ENCODE measurements at regions not wholly inside any gene's neighbourhood (a gene's known extent, or its start where the extent isn't known, plus 50 kb on each side); places are given as distances from the start of the nearest gene placed in this dataset.
A peak's percentile ranks its signal among the peaks of the same experiment; 100 is the strongest.

GRCh38 chr3:147191795-147192385, 214.5 kb downstream of the ZIC4 start:
- no peaks in the 10 kb centered on the region for H3K36me3 ChIP-seq (ENCODE audit: insufficient read depth, low read length)
- no peak overlapping the region for H3K27ac ChIP-seq
- peak; percentile 58 for DNase-seq (ENCODE audit: low read depth, low spot score)
- no peak overlapping the region for H3K4me3 ChIP-seq
- H3K9me3 ChIP-seq (ENCODE audit: low read depth, low read length) = no peaks in the 10 kb centered on the region; the same call in 1 of the 2 replicates
- TF ChIP-seq FOXP2 (optimal IDR thresholded peaks at IDR 0.05; ENCODE audit: control extremely low read depth, extremely low read length, insufficient read depth) (no peak), POLR2AphosphoS5 (IDR thresholded peaks at IDR 0.05; ENCODE audit: borderline replicate concordance, low read depth, low read length) (no peak), EZH2 (IDR thresholded peaks at IDR 0.05) (no peak)
- H3K9ac ChIP-seq (ENCODE audit: insufficient read length) = no peak overlapping the region

- DNase-seq (ENCODE audit: low read depth, low spot score) = no peak
- Histone ChIP-seq H3K9ac (ENCODE audit: insufficient read length) (no peak overlapping the region), H3K36me3 (ENCODE audit: insufficient read depth, low read length) (no peaks in the 10 kb centered on the region), H3K9me3 (ENCODE audit: low read depth, low read length) (no peaks in the 10 kb centered on the region; the same call in 1 of the 2 replicates), H3K27ac (no peak overlapping the region), H3K4me3 (no peak overlapping the region)
- TF ChIP-seq POLR2AphosphoS5 (IDR thresholded peaks at IDR 0.05; ENCODE audit: borderline replicate concordance, low read depth, low read length) (no peak), EZH2 (IDR thresholded peaks at IDR 0.05) (no peak)
These were observed 217.3 kb downstream of the ZIC4 start for GRCh38 chr3:147189016-147189415.

GRCh38 chr3:147187687-147188086, 218.7 kb downstream of the ZIC4 start:
- no peak for DNase-seq (ENCODE audit: low read depth, low spot score)

GRCh38 chr3:147185781-147186180, 220.6 kb downstream of the ZIC4 start:
- no peak for DNase-seq (ENCODE audit: low read depth, low spot score)
- Histone ChIP-seq H3K4me3 (no peak overlapping the region), H3K9me3 (ENCODE audit: low read depth, low read length) (no peaks in the 10 kb centered on the region; the same call in 1 of the 2 replicates), H3K9ac (ENCODE audit: insufficient read length) (no peak overlapping the region), H3K36me3 (ENCODE audit: insufficient read depth, low read length) (no peaks in the 10 kb centered on the region), H3K27ac (no peak overlapping the region)
- TF ChIP-seq POLR2AphosphoS5 (IDR thresholded peaks at IDR 0.05; ENCODE audit: borderline replicate concordance, low read depth, low read length) = no peak
- TF ChIP-seq EZH2 (IDR thresholded peaks at IDR 0.05) = no peak
- TF ChIP-seq FOXP2 (optimal IDR thresholded peaks at IDR 0.05; ENCODE audit: control extremely low read depth, extremely low read length, insufficient read depth) = no peak

More at GRCh38 chr3:147187687-147188086, 218.7 kb downstream of the ZIC4 start:
- no peak for TF ChIP-seq FOXP2 (optimal IDR thresholded peaks at IDR 0.05; ENCODE audit: control extremely low read depth, extremely low read length, insufficient read depth)
- no peak for TF ChIP-seq EZH2 (IDR thresholded peaks at IDR 0.05)
- TF ChIP-seq POLR2AphosphoS5 (IDR thresholded peaks at IDR 0.05; ENCODE audit: borderline replicate concordance, low read depth, low read length) = no peak
- Histone ChIP-seq H3K9me3 (ENCODE audit: low read depth, low read length) (no peaks in the 10 kb centered on the region; the same call in 1 of the 2 replicates), H3K27ac (no peak overlapping the region), H3K4me3 (no peak overlapping the region), H3K9ac (ENCODE audit: insufficient read length) (no peak overlapping the region), H3K36me3 (ENCODE audit: insufficient read depth, low read length) (no peaks in the 10 kb centered on the region)

GRCh38 chr3:147184794-147185193, 221.5 kb downstream of the ZIC4 start:
- no peak for DNase-seq (ENCODE audit: low read depth, low spot score)
- Histone ChIP-seq H3K9me3 (ENCODE audit: low read depth, low read length) (no peaks in the 10 kb centered on the region), H3K4me3 (no peak overlapping the region), H3K36me3 (ENCODE audit: insufficient read depth, low read length) (no peaks in the 10 kb centered on the region), H3K9ac (ENCODE audit: insufficient read length) (no peak overlapping the region), H3K27ac (no peak overlapping the region)
- TF ChIP-seq FOXP2 (optimal IDR thresholded peaks at IDR 0.05; ENCODE audit: control extremely low read depth, extremely low read length, insufficient read depth) = no peak
- no peak for TF ChIP-seq POLR2AphosphoS5 (IDR thresholded peaks at IDR 0.05; ENCODE audit: borderline replicate concordance, low read depth, low read length)
- no peak for TF ChIP-seq EZH2 (IDR thresholded peaks at IDR 0.05)

- no peak overlapping the region for H3K9ac ChIP-seq (ENCODE audit: insufficient read length)
- H3K36me3 ChIP-seq (ENCODE audit: insufficient read depth, low read length) = no peaks in the 10 kb centered on the region
These were observed 233.1 kb downstream of the ZIC4 start for GRCh38 chr3:147173257-147173656.

GRCh38 chr3:147162743-147163142, 243.6 kb downstream of the ZIC4 start:
- no peaks in the 10 kb centered on the region for H3K9me3 ChIP-seq (ENCODE audit: low read depth, low read length)
- H3K36me3 ChIP-seq (ENCODE audit: insufficient read depth, low read length) = no peaks in the 10 kb centered on the region
- no peak overlapping the region for H3K27ac ChIP-seq
- H3K9ac ChIP-seq (ENCODE audit: insufficient read length) = no peak overlapping the region
- DNase-seq (ENCODE audit: low read depth, low spot score) = no peak
- H3K4me3 ChIP-seq = no peak overlapping the region
- TF ChIP-seq POLR2AphosphoS5 (IDR thresholded peaks at IDR 0.05; ENCODE audit: borderline replicate concordance, low read depth, low read length) = no peak
- TF ChIP-seq FOXP2 (optimal IDR thresholded peaks at IDR 0.05; ENCODE audit: control extremely low read depth, extremely low read length, insufficient read depth) = no peak
- no peak for TF ChIP-seq EZH2 (IDR thresholded peaks at IDR 0.05)

More at GRCh38 chr3:147173257-147173656, 233.1 kb downstream of the ZIC4 start:
- Histone ChIP-seq H3K27ac (no peak overlapping the region), H3K4me3 (no peak overlapping the region), H3K9me3 (ENCODE audit: low read depth, low read length) (no peaks in the 10 kb centered on the region)
- no peak for TF ChIP-seq EZH2 (IDR thresholded peaks at IDR 0.05)
- TF ChIP-seq FOXP2 (optimal IDR thresholded peaks at IDR 0.05; ENCODE audit: control extremely low read depth, extremely low read length, insufficient read depth) = no peak
- no peak for TF ChIP-seq POLR2AphosphoS5 (IDR thresholded peaks at IDR 0.05; ENCODE audit: borderline replicate concordance, low read depth, low read length)
- no peak for DNase-seq (ENCODE audit: low read depth, low spot score)

GRCh38 chr3:147161833-147162232, 244.5 kb downstream of the ZIC4 start:
- Histone ChIP-seq H3K27ac (no peak overlapping the region), H3K4me3 (no peak overlapping the region), H3K9ac (ENCODE audit: insufficient read length) (no peak overlapping the region), H3K9me3 (ENCODE audit: low read depth, low read length) (no peaks in the 10 kb centered on the region), H3K36me3 (ENCODE audit: insufficient read depth, low read length) (no peaks in the 10 kb centered on the region)
- TF ChIP-seq POLR2AphosphoS5 (IDR thresholded peaks at IDR 0.05; ENCODE audit: borderline replicate concordance, low read depth, low read length) = no peak
- no peak for TF ChIP-seq EZH2 (IDR thresholded peaks at IDR 0.05)
- no peak for TF ChIP-seq FOXP2 (optimal IDR thresholded peaks at IDR 0.05; ENCODE audit: control extremely low read depth, extremely low read length, insufficient read depth)
- no peak for DNase-seq (ENCODE audit: low read depth, low spot score)

GRCh38 chr3:147160984-147161383, 245.4 kb downstream of the ZIC4 start:
- H3K36me3 ChIP-seq (ENCODE audit: insufficient read depth, low read length) = no peaks in the 10 kb centered on the region
- H3K4me3 ChIP-seq = no peak overlapping the region
- no peak overlapping the region for H3K27ac ChIP-seq
- DNase-seq (ENCODE audit: low read depth, low spot score) = no peak
- H3K9ac ChIP-seq (ENCODE audit: insufficient read length) = no peak overlapping the region
- TF ChIP-seq EZH2 (IDR thresholded peaks at IDR 0.05) = no peak
- TF ChIP-seq FOXP2 (optimal IDR thresholded peaks at IDR 0.05; ENCODE audit: control extremely low read depth, extremely low read length, insufficient read depth) = no peak
- no peak for TF ChIP-seq POLR2AphosphoS5 (IDR thresholded peaks at IDR 0.05; ENCODE audit: borderline replicate concordance, low read depth, low read length)
- no peaks in the 10 kb centered on the region for H3K9me3 ChIP-seq (ENCODE audit: low read depth, low read length)
